ENCODE measurements at regions not wholly inside any gene's neighbourhood (a gene's known extent, or its start where the extent isn't known, plus 50 kb on each side); places are given as distances from the start of the nearest gene placed in this dataset.

DNA sequence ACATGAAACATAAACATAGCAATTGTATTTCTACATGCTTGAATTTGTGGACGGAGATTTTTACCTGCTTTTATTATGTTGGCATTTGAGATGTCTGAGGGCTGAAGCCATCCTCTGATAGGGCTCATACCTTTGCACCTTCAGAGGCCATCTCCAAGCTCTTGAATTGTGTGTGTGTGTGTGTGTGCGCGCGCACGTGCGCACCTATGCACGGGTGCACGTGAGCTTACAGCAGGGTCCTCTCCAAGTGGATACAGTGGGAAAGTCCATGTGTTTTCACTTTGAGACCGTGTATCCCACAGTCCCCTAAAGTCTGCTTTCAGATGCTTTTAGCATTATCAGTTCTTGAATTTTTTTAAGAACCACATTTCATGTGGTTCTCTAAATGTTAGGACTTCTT, 178.6 kb downstream of the RAB11FIP2 start:
- DNase-seq (ENCODE audit: low spot score), result no peak

GRCh38 chr10:117875793-117876192, 170.9 kb downstream of the RAB11FIP2 start:
- no peak for DNase-seq (ENCODE audit: low spot score)

DNA sequence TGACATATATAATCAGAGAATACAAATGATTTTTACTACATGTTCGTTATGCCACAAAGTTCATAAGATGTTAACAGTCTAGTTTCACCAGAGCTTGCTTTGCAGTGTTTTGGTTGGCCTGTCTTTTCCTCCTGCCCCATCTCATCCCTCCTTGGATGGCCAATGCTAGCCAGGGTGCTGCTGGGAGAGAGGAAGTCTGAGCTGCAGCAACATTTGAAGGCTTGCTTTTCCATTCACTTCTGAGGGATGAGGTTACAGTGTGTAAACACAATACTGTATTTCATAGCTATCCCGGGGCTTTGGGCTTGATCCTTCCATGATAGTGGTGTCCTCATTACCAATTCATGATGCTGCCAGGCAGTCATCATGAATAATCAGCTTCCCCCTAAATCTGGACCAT, 170.5 kb downstream of the RAB11FIP2 start:
- no peak for DNase-seq (ENCODE audit: low spot score)

DNA sequence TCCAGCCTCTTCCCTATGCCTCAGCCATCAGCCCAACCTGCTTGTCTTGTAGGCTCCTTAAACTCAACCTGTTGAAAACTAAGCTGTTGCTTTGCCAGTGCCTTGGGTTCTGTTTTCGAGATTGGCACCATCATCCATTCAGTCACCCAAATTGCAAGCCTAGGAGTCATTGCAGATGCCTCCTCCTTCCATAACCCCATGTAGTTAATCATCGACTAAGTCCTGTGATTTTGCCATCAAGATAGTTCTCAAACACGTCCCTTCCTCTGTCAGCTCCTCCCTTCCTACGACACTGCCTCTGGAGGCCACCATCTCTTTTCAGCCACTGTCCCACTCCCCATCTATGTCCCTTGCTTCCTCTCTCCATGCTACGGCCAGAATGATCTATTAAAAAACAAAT, 168.1 kb downstream of the RAB11FIP2 start:
- no peak for DNase-seq (ENCODE audit: low spot score)

DNA sequence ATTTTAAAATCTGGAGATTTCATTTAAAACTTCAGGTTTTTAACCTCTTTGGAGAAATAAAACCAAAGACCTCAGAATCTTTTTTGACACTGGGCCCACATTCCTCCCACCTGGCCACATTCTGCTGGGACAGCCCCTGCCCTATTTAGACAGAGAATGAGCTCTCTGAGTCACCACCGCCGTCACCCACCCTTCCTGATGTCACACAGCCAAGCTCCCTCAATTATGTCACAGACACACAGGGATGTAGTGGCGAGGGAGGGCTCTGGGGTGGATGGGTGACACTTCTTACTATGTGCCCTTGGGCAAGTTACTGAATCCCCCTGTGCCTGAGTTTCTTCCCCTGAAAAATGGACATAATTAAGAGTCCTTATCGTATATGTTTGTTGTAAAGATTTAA, 162.6 kb downstream of the RAB11FIP2 start:
- no peak for DNase-seq (ENCODE audit: low spot score)

- no peak for DNase-seq (ENCODE audit: low spot score)
Measured at GRCh38 chr10:117884592-117884991, 162.1 kb downstream of the RAB11FIP2 start.

DNA sequence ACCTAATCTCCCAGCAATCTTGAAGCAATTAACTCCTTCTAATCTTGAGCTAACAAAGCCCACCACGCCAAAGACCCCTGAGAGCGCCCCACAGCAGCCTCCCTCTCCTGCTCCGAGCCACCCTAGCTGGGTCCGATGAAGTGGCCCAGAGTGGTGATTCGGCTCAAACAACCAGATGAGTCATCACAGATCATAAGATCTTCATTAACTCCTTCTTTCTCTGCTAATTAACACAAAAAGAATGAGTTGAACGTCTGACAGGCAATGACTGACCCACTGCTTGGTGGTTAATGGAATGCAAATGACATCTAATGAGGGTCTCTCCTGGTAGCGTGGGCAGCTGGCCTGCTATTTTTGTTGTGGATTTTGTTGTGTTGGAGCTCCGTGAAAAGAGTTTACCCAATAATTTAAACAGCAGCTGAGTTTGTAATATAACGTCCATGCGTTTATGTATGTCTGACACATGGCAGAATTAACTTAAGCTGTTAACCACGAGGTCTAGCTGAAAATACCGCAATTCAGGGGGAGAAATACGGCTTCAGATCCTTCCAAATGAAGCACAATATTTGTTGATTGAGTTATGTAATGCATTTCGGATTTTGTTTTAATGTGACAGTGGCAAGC, 161.4 kb downstream of the RAB11FIP2 start:
- DNase-seq (ENCODE audit: low spot score), result no peak

DNA sequence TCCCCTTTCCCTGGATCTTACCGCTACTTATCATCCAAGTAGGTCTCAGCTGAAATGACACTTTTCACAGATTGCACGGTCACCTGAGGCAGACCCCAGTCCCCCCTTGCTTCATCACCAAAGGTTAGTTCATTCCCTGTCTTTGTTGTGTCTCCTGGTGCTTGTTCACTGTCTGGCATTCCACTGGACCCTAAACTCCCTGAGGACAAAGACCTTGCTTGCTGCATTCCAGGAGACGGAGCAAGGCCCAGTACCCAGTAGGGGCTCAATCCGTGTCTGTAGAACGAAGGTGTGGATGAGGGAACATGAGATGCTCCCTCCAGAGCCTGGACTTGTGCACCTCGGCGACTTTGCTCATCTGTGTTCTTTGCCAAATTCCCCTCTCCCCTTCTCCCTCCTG, 160.0 kb downstream of the RAB11FIP2 start:
- no peak for DNase-seq (ENCODE audit: low spot score)

- DNase-seq (ENCODE audit: low spot score), result no peak
Measured at GRCh38 chr10:117889664-117890063, 157.1 kb downstream of the RAB11FIP2 start.

GRCh38 chr10:117892681-117893220, 154.0 kb downstream of the RAB11FIP2 start:
- DNase-seq (ENCODE audit: low spot score), result no peak

- no peak for DNase-seq (ENCODE audit: low spot score)
Measured at GRCh38 chr10:117894339-117894738, 152.4 kb downstream of the RAB11FIP2 start.

- DNase-seq (ENCODE audit: low spot score), result no peak
Measured at GRCh38 chr10:117896517-117896916, 150.2 kb downstream of the RAB11FIP2 start.

DNA sequence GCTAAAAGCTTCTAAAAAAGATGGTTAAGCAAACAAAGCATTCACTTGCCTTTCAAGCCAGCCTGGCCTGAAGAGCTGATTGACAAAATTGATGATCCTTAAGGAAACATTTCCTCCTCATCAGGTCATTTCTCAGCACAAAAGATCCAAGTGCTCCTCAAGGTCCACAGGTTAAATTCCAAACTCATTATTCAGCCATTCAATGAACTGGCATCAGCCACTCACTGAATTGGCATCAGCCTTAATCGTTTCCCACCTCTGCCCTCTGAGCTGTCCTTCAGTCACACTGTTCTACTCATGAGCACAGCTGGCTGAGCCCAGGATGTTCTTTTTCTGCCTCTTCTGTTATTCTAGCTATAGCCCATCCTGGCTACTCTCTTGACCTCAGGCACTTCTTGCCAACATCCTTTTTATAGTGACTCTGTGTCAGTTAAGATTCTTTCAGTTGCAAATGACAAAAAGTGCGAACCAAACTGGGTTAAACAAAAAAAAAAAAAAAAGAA, 147.5 kb downstream of the RAB11FIP2 start:
- DNase-seq (ENCODE audit: low spot score), result no peak

DNA sequence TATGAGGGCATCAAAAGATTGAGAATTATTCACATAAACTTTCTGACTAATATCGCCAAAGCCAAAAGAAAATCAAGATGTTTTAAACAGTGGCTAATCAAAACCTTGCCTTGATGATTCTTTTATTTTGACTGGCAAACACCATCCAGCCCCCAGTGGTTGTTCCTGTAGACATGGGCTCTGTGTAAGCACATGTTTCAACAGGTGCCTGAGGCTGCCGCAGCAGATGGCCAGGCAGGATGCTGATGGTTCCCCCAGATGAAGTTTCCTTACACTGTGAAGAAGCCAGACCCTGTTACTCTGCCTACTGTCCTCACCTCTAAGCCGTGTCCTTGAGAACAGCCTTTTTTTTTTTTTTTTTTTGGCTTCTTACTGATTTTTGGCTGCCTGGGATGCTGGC, 146.5 kb downstream of the RAB11FIP2 start:
- no peak for DNase-seq (ENCODE audit: low spot score)

DNA sequence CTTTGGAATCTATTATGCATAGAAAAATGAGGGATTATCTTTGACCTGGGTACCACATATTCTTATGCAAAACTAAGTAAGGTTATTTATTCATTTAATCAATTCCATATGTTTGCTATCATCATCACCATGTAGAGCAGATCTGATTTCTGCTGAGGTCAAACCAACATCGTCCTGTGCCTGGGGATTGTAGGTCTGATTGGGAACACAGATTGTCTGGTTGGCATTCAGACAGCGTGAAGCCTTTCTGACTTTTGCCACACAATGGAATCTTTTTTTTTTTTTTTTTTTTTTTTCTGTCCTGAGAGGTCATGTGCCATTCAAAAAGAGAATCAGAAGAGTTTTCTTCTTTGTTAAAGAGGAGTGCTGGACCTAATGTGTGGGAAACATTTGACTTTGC, 142.9 kb downstream of the RAB11FIP2 start:
- no peak for DNase-seq (ENCODE audit: low spot score)

DNA sequence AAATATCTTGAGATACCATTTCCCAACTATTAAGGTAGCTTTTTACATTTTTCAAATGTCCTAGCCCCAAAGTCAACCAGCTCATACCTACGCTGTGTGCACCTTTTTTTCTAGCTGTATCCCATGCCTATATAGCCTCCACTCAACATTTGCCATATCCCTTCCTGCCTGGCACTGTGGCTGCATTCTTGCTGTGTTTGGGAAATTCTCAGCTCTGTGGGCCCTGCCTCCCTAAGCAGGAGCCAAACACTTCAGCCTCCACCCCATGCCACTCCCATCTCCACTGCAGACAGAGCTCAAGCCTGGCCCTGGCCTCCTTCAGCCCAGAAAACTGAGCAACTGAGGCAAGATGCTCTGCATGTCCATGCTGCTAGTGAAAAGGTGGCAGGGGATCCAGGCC, 141.3 kb downstream of the RAB11FIP2 start:
- DNase-seq (ENCODE audit: low spot score), result no peak

DNA sequence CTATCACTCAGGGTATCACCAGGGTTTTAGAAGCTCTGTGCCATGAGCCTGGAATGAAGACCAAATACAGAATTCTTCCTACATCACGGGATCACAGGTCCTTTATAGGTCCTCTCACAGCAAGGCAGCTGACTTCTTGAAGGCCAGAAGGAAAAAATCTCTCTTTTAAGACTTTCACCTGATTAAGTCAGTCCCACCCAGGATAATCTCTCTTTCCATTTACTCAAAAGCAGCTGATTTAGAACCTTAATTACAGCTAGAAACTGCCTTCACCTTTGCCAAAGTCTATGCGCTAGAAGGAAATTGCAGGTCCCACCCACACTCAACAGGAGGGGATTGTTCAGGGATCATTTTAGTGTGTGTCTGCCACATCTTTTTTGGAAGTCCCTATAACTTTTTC, 135.1 kb downstream of the RAB11FIP2 start:
- DNase-seq (ENCODE audit: low spot score), result no peak

DNA sequence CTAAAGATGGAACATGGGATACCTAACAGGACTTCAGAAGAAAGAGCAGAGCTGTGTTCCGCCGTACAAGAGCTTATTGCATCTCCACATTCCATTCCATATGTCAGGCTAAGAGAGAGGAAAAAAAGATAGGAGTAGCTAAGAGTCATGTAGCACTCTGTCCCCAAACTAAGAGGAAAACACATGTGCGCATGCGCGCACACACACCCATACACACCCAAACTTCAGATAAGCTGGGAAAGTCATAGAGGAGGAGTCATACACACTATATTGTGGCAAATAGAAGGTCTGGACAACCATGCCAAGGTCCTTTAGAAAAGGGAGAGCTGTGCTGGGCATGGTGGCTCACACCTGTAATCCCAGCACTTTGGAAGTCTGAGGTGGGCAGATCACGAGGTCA, 132.4 kb downstream of the RAB11FIP2 start:
- DNase-seq (ENCODE audit: low spot score), result no peak

GRCh38 chr10:117920956-117921355, 125.8 kb downstream of the RAB11FIP2 start:
- no peak for DNase-seq (ENCODE audit: low spot score)

DNA sequence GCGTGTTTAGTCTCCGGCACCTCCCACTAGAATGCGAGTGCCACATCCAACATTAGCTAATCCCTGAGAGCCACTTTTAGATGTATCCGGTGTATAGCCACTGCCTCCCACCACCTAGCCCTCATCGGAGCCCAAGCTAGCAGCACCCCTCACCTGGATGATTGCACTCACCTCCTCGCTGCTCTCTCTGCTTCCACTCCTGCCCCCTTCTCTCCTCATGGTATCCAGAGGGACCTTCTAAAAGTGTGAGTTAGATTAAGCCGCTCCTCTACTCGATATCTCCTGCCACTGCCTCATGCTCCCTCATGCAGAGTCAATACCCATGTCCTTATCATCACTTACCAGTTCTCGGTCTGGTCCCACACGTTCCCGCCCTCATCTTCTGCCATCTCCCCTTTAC, 125.3 kb downstream of the RAB11FIP2 start:
- DNase-seq (ENCODE audit: low spot score), result no peak

DNA sequence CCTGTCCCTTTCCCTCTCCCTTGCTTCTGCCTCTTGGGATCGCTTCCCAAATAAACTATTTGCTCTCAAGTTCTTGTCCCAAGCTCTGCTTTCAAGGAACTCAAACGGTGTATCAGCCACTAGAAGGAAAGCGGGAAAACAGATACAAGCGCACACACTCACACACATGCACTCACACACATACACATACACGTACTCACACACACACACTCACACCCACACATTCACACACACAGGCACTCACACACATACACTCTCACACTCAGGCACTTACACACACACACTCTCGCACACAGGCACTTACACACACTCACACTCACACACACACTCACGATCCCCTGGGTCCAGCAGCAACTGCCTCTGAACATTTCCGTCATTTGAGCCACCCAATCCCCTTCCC, 121.9 kb downstream of the RAB11FIP2 start:
- no peak for DNase-seq (ENCODE audit: low spot score)

DNA sequence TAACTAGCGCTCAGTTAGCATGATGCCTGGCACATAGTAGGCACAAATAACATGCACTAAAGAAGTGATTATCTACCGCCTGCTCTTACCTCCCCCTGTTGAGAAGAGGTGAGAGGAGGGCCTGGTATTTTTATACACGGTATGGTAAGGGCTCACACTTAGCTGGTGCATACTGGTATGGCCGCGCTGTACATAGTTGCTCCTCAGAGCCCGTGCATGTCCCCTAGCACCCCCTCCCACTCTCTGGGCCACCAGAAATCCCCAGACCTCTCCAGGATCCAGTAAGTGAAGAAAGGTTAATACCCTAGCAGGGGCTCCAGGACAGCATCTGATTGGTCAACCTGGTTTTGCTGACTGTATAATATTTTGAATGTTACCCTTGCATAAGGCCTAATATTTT, 121.4 kb downstream of the RAB11FIP2 start:
- no peak for DNase-seq (ENCODE audit: low spot score)

- no peak for DNase-seq (ENCODE audit: low spot score)
Measured at GRCh38 chr10:117926491-117926890, 120.2 kb downstream of the RAB11FIP2 start.

DNA sequence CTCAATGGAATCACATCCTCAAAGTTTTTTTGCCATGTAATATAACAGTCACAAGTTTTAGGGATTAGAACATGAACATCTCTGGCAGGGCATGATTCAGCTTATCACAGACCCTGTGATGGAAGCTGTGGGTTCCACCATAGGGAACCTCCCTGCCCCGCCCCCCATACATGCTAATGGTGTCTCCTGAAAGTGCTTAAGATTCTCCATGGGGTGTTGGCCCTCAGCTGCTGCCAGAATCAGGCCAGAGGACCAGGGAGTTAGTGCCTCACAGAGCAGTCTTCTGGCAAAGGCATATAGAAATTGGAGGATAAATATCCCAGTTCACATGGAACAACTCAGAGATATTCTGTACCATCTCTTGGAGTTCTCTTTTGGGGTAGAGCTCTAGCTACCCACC, 119.4 kb downstream of the RAB11FIP2 start:
- DNase-seq (ENCODE audit: low spot score), result no peak

Data from COLO829 (cell line).